Middle frontal gyrus (tissue), 1 donor: ENCODE measurements at regions not wholly inside any gene's neighbourhood (a gene's known extent, or its start where the extent isn't known, plus 50 kb on each side); places are given as distances from the start of the nearest gene placed in this dataset.

Experiments
- DNase-seq: peaks from one replicate; pipeline ENCODE4 v3.0.0-alpha.2; 2015; ENCODE audit warnings: low spot score; ENCODE audit errors: extremely low spot score

- DNase-seq, result no peak
Observed at GRCh38 chr7:25876092-25876491, 275.9 kb upstream of the NFE2L3 start.

DNA sequence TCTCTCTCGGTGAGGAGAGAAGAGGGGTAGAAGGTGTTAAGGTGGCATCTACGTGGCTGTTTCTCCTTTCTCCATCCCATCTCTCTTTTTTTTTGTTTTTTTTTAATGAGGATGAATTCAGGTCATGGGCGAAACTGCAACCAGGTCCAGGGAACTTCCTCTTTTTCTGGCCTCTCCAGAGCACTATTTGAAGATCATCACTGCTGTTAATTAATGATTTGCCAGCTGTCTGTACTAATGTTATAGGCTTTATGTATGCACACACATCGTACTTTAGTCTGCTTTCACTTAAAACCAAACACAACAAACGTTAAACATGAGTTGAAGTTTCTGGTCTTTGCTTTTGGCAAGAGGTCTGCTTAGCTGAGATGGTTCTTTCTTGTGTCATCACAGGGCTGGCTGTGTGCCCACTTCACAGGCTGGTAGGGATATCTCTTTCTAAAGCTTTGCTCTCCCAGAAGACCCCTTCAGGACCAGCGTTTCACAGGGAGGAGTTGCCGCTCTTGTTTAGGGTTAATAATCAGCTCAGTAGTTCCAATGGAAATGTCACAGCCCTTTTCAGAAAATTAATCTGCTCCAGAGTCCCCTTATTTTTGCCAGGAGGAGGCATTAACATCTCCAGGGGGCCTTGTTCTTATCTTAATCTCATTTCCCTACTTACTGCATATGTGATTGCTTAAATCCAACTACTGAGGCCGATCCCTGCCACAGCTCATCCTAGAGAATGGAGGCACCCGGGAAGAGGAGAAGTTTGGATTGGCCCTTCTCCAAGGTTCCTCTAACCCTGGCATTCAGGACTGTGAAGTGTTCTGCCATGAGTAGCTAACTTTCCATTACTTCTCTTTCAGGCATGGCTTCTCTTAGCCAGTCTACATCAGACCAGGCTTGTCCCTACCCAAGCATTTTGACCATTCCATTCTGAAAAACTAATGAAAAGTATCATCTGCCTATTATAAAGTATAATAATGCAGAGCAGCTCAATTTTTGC, 273.9 kb upstream of the NFE2L3 start:
- no peak for DNase-seq

GRCh38 chr7:25879799-25880198, 272.2 kb upstream of the NFE2L3 start:
- no peak for DNase-seq

DNA sequence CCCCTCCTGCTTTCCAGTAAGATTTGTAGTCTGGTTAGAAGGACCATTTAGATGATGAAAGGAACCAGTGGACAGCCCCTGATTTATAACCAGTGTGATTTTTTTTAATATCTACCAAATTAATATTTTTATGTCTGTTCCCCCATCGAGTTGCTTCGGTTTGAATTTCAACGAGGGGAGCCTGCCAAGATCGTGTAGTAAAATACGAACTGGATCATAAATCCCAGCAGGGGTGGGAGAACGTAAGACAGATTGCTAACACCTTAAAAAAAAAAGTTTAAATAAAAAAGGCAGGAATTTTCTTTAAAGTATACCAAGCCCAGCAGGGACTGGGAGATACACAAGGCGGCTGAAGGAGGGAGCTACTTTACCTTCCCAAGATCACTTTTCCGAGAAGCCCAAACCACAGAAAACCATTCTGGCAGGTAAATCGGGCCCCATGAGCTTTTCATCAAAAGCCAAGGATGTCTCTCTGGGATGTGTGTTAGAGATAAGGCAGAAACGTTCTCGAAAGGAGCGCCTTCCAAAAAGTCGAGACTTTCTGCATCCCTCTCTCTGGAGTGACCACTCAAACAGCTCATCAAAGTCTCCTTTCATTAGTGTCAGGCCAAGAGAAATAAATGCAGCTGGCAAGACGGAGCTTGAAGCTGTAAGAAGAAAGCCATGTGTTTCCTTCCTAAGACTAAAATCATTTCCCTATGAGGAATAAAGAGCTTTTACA, 270.5 kb upstream of the NFE2L3 start:
- no peak for DNase-seq

GRCh38 chr7:25882151-25882773, 269.7 kb upstream of the NFE2L3 start:
- DNase-seq, result no peak

DNA sequence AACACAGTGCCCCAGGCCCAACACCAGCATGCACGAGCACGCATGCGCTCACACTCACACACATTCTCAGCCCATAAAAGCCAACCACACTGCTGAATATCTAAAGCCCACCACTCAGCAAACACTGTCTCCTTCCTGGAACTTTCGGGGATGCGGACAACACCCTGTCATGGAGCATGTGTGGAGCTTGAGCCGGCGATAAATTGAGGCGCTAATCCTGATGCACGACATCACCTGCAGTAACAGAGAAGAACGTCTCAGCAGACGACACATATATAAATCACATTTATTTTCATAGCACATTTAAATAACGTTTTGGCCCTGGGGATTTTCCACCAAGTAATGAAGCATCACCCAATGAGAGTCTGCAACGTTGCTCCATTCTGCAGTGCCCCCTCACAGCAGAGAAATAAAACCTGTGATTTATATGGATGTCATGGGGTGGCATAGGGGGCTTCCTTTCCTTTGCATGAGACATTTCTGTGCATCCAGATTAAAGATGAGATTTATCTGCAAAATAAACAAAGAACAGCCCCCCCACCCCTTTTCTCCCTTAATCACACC, 267.7 kb upstream of the NFE2L3 start:
- DNase-seq, result no peak

DNA sequence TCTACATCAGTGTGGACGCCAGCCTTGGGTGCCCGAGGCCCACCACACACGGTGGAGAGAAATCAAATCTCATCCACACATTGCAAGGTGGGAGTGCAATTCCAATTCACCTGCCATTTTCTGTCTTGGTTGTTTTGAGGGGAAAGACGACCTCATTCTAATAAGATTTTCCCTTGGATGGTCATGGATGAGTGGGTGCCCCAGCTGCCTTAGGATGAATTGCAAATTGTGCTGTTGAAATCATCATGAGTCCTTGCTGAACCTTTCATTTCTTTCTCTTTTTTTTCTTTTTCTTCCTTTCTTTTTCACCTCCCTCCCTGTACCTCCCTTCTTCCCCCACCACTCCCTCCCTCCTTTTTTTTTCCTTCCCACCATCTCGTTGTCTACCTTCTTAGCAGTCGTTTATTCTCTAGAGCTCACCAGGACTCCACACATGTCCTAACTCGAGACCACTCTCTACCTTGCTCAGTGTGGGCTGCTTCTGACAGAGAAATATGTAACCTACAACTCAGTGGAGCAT, 266.9 kb upstream of the NFE2L3 start:
- DNase-seq, result no peak

DNA sequence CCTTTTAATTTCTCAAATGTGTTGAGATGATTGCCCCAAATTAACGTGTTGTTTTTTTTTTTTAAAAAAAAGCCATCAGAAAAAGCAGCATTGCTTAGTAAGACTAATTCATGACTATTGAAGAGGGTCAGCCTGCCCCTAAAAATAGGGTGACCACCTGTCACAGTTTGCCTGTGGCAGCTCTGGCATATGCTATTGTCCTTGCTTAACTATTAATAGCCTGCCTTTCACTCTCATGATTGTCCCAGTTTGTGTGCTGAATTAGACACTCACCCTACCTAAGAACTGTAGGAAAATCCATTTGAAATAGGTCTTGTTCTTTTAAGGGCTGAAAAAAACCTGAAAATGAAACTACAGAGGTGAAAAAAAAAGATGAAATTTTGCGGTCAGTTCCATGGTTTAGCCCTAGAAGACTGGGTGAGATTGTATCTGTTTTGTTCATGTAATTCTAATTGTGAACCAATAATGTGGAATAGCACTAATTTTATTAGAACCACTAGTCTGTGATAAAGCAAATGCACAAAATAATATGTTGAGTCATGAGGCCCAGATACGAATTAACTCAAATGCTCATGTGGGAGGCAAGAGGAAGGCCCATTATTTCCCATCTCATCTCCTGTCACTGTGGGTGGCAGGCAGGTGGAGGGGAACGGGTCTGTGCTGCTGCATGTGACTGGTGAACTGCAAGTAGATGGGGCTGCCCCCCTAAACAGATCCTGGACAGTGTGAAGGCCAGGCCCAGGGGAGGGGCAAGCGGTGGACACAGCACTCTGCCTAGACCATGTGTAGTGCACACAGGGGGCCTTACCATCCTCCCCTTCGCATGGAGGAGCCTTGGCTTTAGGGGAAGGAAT, 265.4 kb upstream of the NFE2L3 start:
- no peak for DNase-seq

DNA sequence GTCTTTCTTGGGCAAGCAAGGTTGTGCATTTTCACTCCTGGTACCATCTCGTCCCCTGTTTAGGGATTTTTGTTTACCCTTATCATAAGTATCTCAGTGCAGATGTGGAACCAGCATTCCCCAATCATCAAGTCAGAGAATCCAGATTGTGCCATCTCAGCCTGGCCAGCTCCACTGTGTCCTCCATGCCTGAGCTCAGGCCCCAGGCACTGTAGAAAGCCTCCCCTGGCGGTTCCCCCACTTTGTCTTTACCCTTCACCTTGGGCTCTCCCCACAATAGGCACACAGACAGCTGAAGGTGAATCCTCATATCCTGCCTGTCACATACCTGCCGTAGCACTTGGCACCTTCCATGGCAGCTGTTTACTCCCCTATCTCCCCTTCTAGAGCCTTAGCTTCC, 264.7 kb upstream of the NFE2L3 start:
- DNase-seq, result no peak

GRCh38 chr7:25887795-25888559, 264.0 kb upstream of the NFE2L3 start:
- DNase-seq, result no peak

DNA sequence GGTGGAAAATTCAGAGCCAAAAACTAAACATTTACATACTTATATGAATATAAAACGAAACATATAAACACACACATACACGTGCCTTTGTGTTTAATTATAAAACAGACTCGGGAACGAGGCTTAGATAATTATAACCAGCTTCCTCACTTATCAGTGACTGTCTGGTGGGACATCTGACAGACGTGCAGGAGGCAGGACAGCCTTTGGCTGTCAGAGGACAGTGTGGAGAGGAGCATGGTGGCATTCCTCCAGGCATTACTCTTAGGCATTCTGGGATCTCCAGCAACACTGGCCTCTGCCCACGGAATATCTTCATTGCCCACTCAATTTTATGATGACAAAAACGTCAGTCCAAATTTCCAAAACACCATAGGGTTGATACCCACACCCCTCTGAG, 262.2 kb upstream of the NFE2L3 start:
- DNase-seq, result no peak

- DNase-seq, result no peak
Observed at GRCh38 chr7:25891591-25891990, 260.4 kb upstream of the NFE2L3 start.

DNA sequence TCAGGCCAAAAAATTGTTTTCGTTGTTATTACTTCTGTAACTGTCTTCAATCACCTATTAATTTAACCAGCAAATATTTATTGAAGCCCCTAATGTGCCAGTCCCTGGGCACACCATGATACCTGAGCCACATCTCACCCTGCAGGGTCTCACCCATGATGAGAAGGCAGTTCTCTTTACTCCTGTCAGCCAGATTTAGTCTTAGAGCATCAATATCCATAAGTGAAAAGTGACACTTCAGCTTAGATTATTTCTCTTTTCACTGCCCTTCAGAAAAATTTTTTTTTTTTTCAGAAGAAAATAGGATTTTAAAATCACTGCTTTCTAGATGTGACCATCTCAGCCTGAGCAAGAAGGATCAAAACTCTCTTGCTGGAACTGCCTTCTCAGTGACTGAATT, 258.6 kb upstream of the NFE2L3 start:
- no peak for DNase-seq

GRCh38 chr7:25894002-25894901, 257.7 kb upstream of the NFE2L3 start:
- no peak for DNase-seq

GRCh38 chr7:25894902-25895791, 256.9 kb upstream of the NFE2L3 start:
- no peak for DNase-seq

GRCh38 chr7:25895792-25896171, 256.2 kb upstream of the NFE2L3 start:
- no peak for DNase-seq

GRCh38 chr7:25897261-25897782, 254.7 kb upstream of the NFE2L3 start:
- DNase-seq, result no peak

- DNase-seq, result no peak
Observed at GRCh38 chr7:25900245-25900644, 251.8 kb upstream of the NFE2L3 start.
